Ishikawa (cell line): ENCODE measurements at regions not wholly inside any gene's neighbourhood (a gene's known extent, or its start where the extent isn't known, plus 50 kb on each side); places are given as distances from the start of the nearest gene placed in this dataset.

ENCODE experiments used
- CEBPB ChIP-seq: IDR thresholded peaks from 2 replicates; pipeline ENCODE4 v1.6.1; 2012
- CREB1 ChIP-seq: IDR thresholded peaks from 2 replicates; pipeline ENCODE4 v1.6.1; 2012; ENCODE audit warnings: low read depth
- EGR1 ChIP-seq: IDR thresholded peaks from 2 replicates; pipeline ENCODE4 v1.6.1; 2012
- EP300 ChIP-seq: IDR thresholded peaks from 2 replicates; pipeline ENCODE4 v1.6.1; 2012; ENCODE audit warnings: borderline replicate concordance
- FOXM1 ChIP-seq: IDR thresholded peaks from 2 replicates; pipeline ENCODE4 v1.6.1; 2012; ENCODE audit warnings: low read depth, borderline replicate concordance
- RAD21 ChIP-seq: IDR thresholded peaks from 2 replicates; pipeline ENCODE4 v1.6.1; 2012; ENCODE audit warnings: low read depth
- TAF1 ChIP-seq: IDR thresholded peaks from 2 replicates; pipeline ENCODE4 v1.6.1; 2012; ENCODE audit warnings: low read depth, mild to moderate bottlenecking
- TCF12 ChIP-seq: IDR thresholded peaks from 2 replicates; pipeline ENCODE4 v1.6.1; 2012; ENCODE audit warnings: low read depth
- USF1 ChIP-seq: IDR thresholded peaks from 2 replicates; pipeline ENCODE4 v1.6.1; 2012
- YY1 ChIP-seq: IDR thresholded peaks from 2 replicates; pipeline ENCODE4 v1.6.1; 2012; ENCODE audit warnings: low read depth
- ZBTB7A ChIP-seq: IDR thresholded peaks from 2 replicates; pipeline ENCODE4 v1.6.1; 2012; ENCODE audit warnings: low read depth
- TF ChIP-seq, protein P1 (sequence below): IDR thresholded peaks from 2 replicates; pipeline ENCODE4 v1.6.1; 2012; ENCODE audit warnings: low read depth, mild to moderate bottlenecking

DNA sequence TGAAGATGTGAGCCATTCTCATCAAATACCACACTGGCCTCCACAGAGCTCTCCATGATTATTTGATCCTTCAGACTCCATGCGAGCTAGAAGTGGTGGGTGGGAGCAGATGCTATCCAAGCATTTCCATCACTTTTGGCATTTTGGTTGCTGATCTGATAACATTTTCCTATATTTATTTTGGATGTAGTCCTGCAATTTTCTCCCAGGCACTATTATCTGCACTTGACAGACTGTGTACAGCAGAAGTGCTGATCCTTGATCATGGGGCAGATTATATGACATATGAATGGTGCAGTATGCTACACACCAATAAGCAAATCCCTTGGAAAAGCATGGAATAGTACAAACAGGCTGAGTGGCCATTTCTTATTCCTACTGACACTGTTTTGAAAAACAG, 167.6 kb upstream of the LRRC7 start:
- no peak for TF ChIP-seq CEBPB
- no peak for TF ChIP-seq FOXM1
- TF ChIP-seq EGR1, result no peak
- TF ChIP-seq EP300, result no peak
- TF ChIP-seq CREB1, result no peak
- TF ChIP-seq RAD21, result no peak
- no peak for TF ChIP-seq USF1
- TF ChIP-seq YY1, result no peak
- TF ChIP-seq TCF12, result no peak
- TF ChIP-seq TAF1, result no peak
- TF ChIP-seq, protein P1, sequence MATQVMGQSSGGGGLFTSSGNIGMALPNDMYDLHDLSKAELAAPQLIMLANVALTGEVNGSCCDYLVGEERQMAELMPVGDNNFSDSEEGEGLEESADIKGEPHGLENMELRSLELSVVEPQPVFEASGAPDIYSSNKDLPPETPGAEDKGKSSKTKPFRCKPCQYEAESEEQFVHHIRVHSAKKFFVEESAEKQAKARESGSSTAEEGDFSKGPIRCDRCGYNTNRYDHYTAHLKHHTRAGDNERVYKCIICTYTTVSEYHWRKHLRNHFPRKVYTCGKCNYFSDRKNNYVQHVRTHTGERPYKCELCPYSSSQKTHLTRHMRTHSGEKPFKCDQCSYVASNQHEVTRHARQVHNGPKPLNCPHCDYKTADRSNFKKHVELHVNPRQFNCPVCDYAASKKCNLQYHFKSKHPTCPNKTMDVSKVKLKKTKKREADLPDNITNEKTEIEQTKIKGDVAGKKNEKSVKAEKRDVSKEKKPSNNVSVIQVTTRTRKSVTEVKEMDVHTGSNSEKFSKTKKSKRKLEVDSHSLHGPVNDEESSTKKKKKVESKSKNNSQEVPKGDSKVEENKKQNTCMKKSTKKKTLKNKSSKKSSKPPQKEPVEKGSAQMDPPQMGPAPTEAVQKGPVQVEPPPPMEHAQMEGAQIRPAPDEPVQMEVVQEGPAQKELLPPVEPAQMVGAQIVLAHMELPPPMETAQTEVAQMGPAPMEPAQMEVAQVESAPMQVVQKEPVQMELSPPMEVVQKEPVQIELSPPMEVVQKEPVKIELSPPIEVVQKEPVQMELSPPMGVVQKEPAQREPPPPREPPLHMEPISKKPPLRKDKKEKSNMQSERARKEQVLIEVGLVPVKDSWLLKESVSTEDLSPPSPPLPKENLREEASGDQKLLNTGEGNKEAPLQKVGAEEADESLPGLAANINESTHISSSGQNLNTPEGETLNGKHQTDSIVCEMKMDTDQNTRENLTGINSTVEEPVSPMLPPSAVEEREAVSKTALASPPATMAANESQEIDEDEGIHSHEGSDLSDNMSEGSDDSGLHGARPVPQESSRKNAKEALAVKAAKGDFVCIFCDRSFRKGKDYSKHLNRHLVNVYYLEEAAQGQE, result no peak
- TF ChIP-seq ZBTB7A, result no peak
